ENCODE measurements at regions not wholly inside any gene's neighbourhood (a gene's known extent, or its start where the extent isn't known, plus 50 kb on each side); places are given as distances from the start of the nearest gene placed in this dataset.
"Not testable (repeated sequence)": the region's sequence is repeated elsewhere in the genome, so short reads cannot be mapped to it uniquely, and the experiment has no call there.

GRCh38 chr3:167030082-167030725, 349.9 kb downstream of the ZBBX start:
- no peak overlapping the region for H3K4me3 ChIP-seq
- TF ChIP-seq POLR2A (IDR thresholded peaks at IDR 0.05): no peak
- TF ChIP-seq CTCF (IDR thresholded peaks at IDR 0.05 in 4 of 5, conservative IDR thresholded peaks at IDR 0.05 in 1 of 5): no peak
- H3K36me3 ChIP-seq: no peaks in the 10 kb centered on the region
- in situ Hi-C loops (cut with MboI; ENCODE audit: low sequenced_read_pairs in 4 of 4) (no loop called here), intact Hi-C loops (cut with DNase I; ENCODE audit: low total_unique reads) (no loop called here)
- H3K27ac ChIP-seq: no peak overlapping the region
- DNase-seq (no peak), ATAC-seq (no peak)
- H3K4me1 ChIP-seq: no peaks in the 10 kb centered on the region
- H3K27me3 ChIP-seq: no peaks in the 10 kb centered on the region
- no peaks in the 10 kb centered on the region for H3K9me3 ChIP-seq

GRCh38 chr3:167019503-167019902, 360.6 kb downstream of the ZBBX start:
- ATAC-seq; H3K9me3 ChIP-seq; H3K36me3 ChIP-seq; H3K27me3 ChIP-seq; intact Hi-C loops (cut with DNase I; ENCODE audit: low total_unique reads); DNase-seq; H3K4me1 ChIP-seq; in situ Hi-C loops (cut with MboI; ENCODE audit: low sequenced_read_pairs in 4 of 4); H3K27ac ChIP-seq; H3K4me3 ChIP-seq: not testable (repeated sequence)

- H3K9me3 ChIP-seq; H3K27me3 ChIP-seq; H3K27ac ChIP-seq; intact Hi-C loops (cut with DNase I; ENCODE audit: low total_unique reads); H3K4me3 ChIP-seq; ATAC-seq; in situ Hi-C loops (cut with MboI; ENCODE audit: low sequenced_read_pairs in 4 of 4); H3K4me1 ChIP-seq; H3K36me3 ChIP-seq; DNase-seq: not testable (repeated sequence)
These were observed 361.4 kb downstream of the ZBBX start for GRCh38 chr3:167018591-167019111.

- no peak for TF ChIP-seq CTCF (IDR thresholded peaks at IDR 0.05 in 4 of 5, conservative IDR thresholded peaks at IDR 0.05 in 1 of 5)
- TF ChIP-seq POLR2A (IDR thresholded peaks at IDR 0.05): no peak
These were observed 367.4 kb downstream of the ZBBX start for GRCh38 chr3:167012691-167013090.

GRCh38 chr3:167008791-167009190, 371.3 kb downstream of the ZBBX start:
- TF ChIP-seq POLR2A (IDR thresholded peaks at IDR 0.05): no peak
- TF ChIP-seq CTCF (IDR thresholded peaks at IDR 0.05 in 4 of 5, conservative IDR thresholded peaks at IDR 0.05 in 1 of 5): no peak
- no peak for ATAC-seq
- Histone ChIP-seq H3K9me3 (no peaks in the 10 kb centered on the region), H3K4me1 (no peaks in the 10 kb centered on the region), H3K27me3 (no peaks in the 10 kb centered on the region), H3K4me3 (no peak overlapping the region), H3K27ac (no peak overlapping the region), H3K36me3 (no peaks in the 10 kb centered on the region)
- DNase-seq: no peak
- intact Hi-C loops (cut with DNase I; ENCODE audit: low total_unique reads): no loop called here
- in situ Hi-C loops (cut with MboI; ENCODE audit: low sequenced_read_pairs in 4 of 4): no loop called here

More at GRCh38 chr3:167012691-167013090, 367.4 kb downstream of the ZBBX start:
- in situ Hi-C loops (cut with MboI; ENCODE audit: low sequenced_read_pairs in 4 of 4): no loop called here
- Histone ChIP-seq H3K27me3 (no peaks in the 10 kb centered on the region), H3K9me3 (no peaks in the 10 kb centered on the region), H3K36me3 (no peaks in the 10 kb centered on the region), H3K4me3 (no peak overlapping the region), H3K4me1 (no peaks in the 10 kb centered on the region), H3K27ac (no peak overlapping the region)
- DNase-seq (no peak), ATAC-seq (no peak)
- intact Hi-C loops (cut with DNase I; ENCODE audit: low total_unique reads): no loop called here

- H3K4me3 ChIP-seq: no peak overlapping the region
- DNase-seq (no peak), ATAC-seq (no peak)
- in situ Hi-C loops (cut with MboI; ENCODE audit: low sequenced_read_pairs in 4 of 4): no loop called here
- no peaks in the 10 kb centered on the region for H3K27me3 ChIP-seq
- TF ChIP-seq CTCF (IDR thresholded peaks at IDR 0.05 in 4 of 5, conservative IDR thresholded peaks at IDR 0.05 in 1 of 5): no peak
- no peak for TF ChIP-seq POLR2A (IDR thresholded peaks at IDR 0.05)
- no peaks in the 10 kb centered on the region for H3K9me3 ChIP-seq
- H3K27ac ChIP-seq: no peak overlapping the region
- no peaks in the 10 kb centered on the region for H3K36me3 ChIP-seq
- intact Hi-C loops (cut with DNase I; ENCODE audit: low total_unique reads): no loop called here
- no peaks in the 10 kb centered on the region for H3K4me1 ChIP-seq
These were observed 378.7 kb downstream of the ZBBX start for GRCh38 chr3:167001374-167001773.

Data from gastrocnemius medialis (tissue), 4 donors.